ENCODE measurements at regions not wholly inside any gene's neighbourhood (a gene's known extent, or its start where the extent isn't known, plus 50 kb on each side); places are given as distances from the start of the nearest gene placed in this dataset.

DNA sequence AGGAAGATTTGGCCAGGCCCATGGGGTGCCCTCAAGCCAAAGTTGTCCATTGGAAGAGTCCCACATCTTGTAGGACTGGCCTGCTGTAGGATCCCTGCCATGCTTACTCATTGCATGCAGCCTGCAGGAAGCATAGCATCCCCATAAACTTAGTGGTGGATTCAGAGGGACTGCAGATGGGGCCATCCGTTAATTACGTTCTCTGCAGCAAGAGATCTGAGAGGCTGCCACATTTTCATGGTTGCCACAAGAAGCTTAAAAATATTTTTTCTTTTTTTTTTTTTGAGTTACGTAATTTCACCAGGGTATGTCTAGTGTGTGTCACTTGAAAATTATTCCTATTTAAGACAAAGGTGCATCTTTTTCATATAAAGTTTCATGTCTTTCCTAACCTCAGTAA is 329.7 kb upstream of the USP24 start (continued):
- no peak for TF ChIP-seq KDM1A (IDR thresholded peaks at IDR 0.05; ENCODE audit: borderline replicate concordance)
- TF ChIP-seq, protein P1, sequence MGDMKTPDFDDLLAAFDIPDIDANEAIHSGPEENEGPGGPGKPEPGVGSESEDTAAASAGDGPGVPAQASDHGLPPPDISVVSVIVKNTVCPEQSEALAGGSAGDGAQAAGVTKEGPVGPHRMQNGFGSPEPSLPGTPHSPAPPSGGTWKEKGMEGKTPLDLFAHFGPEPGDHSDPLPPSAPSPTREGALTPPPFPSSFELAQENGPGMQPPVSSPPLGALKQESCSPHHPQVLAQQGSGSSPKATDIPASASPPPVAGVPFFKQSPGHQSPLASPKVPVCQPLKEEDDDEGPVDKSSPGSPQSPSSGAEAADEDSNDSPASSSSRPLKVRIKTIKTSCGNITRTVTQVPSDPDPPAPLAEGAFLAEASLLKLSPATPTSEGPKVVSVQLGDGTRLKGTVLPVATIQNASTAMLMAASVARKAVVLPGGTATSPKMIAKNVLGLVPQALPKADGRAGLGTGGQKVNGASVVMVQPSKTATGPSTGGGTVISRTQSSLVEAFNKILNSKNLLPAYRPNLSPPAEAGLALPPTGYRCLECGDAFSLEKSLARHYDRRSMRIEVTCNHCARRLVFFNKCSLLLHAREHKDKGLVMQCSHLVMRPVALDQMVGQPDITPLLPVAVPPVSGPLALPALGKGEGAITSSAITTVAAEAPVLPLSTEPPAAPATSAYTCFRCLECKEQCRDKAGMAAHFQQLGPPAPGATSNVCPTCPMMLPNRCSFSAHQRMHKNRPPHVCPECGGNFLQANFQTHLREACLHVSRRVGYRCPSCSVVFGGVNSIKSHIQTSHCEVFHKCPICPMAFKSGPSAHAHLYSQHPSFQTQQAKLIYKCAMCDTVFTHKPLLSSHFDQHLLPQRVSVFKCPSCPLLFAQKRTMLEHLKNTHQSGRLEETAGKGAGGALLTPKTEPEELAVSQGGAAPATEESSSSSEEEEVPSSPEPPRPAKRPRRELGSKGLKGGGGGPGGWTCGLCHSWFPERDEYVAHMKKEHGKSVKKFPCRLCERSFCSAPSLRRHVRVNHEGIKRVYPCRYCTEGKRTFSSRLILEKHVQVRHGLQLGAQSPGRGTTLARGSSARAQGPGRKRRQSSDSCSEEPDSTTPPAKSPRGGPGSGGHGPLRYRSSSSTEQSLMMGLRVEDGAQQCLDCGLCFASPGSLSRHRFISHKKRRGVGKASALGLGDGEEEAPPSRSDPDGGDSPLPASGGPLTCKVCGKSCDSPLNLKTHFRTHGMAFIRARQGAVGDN (IDR thresholded peaks at IDR 0.05): no peak

DNA sequence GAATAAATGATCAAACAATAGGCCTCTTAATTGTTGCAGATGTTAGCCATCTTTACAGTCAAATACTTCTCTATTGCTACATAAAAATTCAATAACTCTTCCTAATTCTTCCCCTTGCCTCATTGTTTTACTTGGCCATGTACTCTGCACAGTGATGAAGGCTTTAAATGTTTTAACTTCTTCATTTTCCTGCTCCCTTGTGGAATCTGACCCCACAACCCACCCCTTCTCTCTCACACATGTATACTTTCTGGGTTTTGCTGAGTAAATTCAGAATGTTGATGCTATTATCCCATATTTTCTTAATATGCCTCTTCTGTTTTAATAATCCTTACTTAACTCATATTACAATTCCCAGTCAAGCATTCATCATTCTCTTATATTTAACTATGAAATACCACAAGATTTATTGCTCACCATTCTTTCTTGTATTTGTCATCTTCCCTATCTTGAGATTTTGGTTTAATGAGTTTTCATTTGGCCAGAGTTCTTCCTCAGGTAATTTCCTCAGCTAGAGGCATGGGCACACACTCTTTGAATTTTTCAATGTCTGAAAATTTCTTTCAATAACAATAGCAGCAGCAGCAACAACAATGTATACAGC is 327.8 kb upstream of the USP24 start:
- ChIA-PET RAD21 (ENCODE audit: unreplicated experiment) (no interaction called here), CTCF (no interaction called here), POLR2A (no interaction called here), SMC1A (ENCODE audit: uncharacterized antibody, unreplicated experiment) (no interaction called here)
- Histone ChIP-seq H4K20me1 (ENCODE audit: control insufficient read depth, insufficient read depth) (no peaks in the 10 kb centered on the region), H3K4me1 (ENCODE audit: control insufficient read depth, insufficient read depth, low read length) (no peaks in the 10 kb centered on the region), H3K9ac (ENCODE audit: control insufficient read depth, insufficient read depth, low read length) (no peak overlapping the region), H3K27ac (ENCODE audit: control insufficient read depth, insufficient read depth) (no peak overlapping the region), H3K27me3 (replicated peaks in 1 of 2; ENCODE audit: control insufficient read depth in 2 of 2, insufficient read depth in 2 of 2, low read length in 1 of 2) (no peaks in the 10 kb centered on the region), H3K4me3 (no peak overlapping the region), H2AFZ (ENCODE audit: control insufficient read depth, low read depth, low read length) (no peak overlapping the region), H3K4me2 (ENCODE audit: control insufficient read depth, insufficient read depth) (no peak overlapping the region), H3K36me3 (ENCODE audit: control insufficient read depth in 2 of 2, insufficient read depth in 2 of 2, low read length in 1 of 2) (no peaks in the 10 kb centered on the region), H3K9me3 (replicated peaks; ENCODE audit: control insufficient read depth, insufficient read depth, low read length) (no peaks in the 10 kb centered on the region), H3K79me2 (ENCODE audit: control insufficient read depth, insufficient read depth, low read length) (no peaks in the 10 kb centered on the region)
- no peak for ATAC-seq
- no peak for TF ChIP-seq CHD1 (IDR thresholded peaks at IDR 0.05; ENCODE audit: low read depth, low read length)
- intact Hi-C loops (cut with micrococcal nuclease; ENCODE audit: unreplicated experiment) (no loop called here), in situ Hi-C loops (cut with MboI) (no loop called here)
- FAIRE-seq: no peak
- BruUV-seq (replicated peaks): no TSS peak
- DNase-seq (ENCODE audit: low read depth, low spot score): no peak
